ENCODE measurements at regions not wholly inside any gene's neighbourhood (a gene's known extent, or its start where the extent isn't known, plus 50 kb on each side); places are given as distances from the start of the nearest gene placed in this dataset.

GRCh38 chr16:80142281-80142680 is 398.5 kb upstream of the DYNLRB2 start:
- Histone ChIP-seq H4K91ac (ENCODE audit: insufficient read length, low read depth, low read length) (no peak overlapping the region), H2AFZ (ENCODE audit: low read length) (no peak overlapping the region), H3K4me1 (ENCODE audit: insufficient read depth, low read length) (no peaks in the 10 kb centered on the region; the same call in 1 of the 2 replicates), H4K5ac (ENCODE audit: insufficient read length, low read depth, low read length) (no peak overlapping the region), H3K56ac (ENCODE audit: insufficient read length, low read depth, low read length) (no peak overlapping the region), H3K79me2 (ENCODE audit: insufficient read depth, low read length) (no peaks in the 10 kb centered on the region), H3T11ph (ENCODE audit: low read length) (no peak overlapping the region), H3K4ac (ENCODE audit: low read depth, low read length) (no peak overlapping the region), H2BK5ac (ENCODE audit: insufficient read length, low read length) (no peak overlapping the region), H3K4me2 (ENCODE audit: insufficient read depth, insufficient read length, low read length) (no peak overlapping the region), H3K27ac (ENCODE audit: insufficient read length, low read depth, low read length) (no peak overlapping the region), H2AK5ac (ENCODE audit: insufficient read length, low read length) (no peak overlapping the region), H2BK15ac (ENCODE audit: low read depth, low read length) (no peak overlapping the region), H3K79me1 (ENCODE audit: insufficient read depth, low read depth, low read length, poor library complexity, severe bottlenecking) (no peaks in the 10 kb centered on the region), H3K9me3 (ENCODE audit: control insufficient read depth, low read depth, low read length) (peaks cover 5% of the 10 kb centered on the region), H3K14ac (ENCODE audit: insufficient read depth, low read length) (no peak overlapping the region), H3K23ac (ENCODE audit: insufficient read length, low read depth, low read length) (no peak overlapping the region), H2BK20ac (ENCODE audit: low read depth, low read length, poor library complexity, severe bottlenecking) (no peak overlapping the region), H3K18ac (ENCODE audit: insufficient read length, low read depth, low read length) (no peak overlapping the region), H2BK12ac (ENCODE audit: insufficient read length, low read depth, low read length) (no peak overlapping the region), H4K8ac (replicated peaks; ENCODE audit: insufficient read length, low read depth, low read length) (no peak overlapping the region), H2BK120ac (ENCODE audit: low read depth, low read length, poor library complexity, severe bottlenecking) (no peak overlapping the region), H3K9ac (ENCODE audit: extremely low read depth, insufficient read length, low read length) (no peak overlapping the region), H3K27me3 (ENCODE audit: insufficient read depth, low read length) (no peaks in the 10 kb centered on the region), H4K20me1 (ENCODE audit: control insufficient read depth, insufficient read depth, insufficient read length) (no peaks in the 10 kb centered on the region), H3K23me2 (ENCODE audit: insufficient read length, low read depth, low read length, poor library complexity, severe bottlenecking) (no peaks in the 10 kb centered on the region)
- peaks cover 3% of the 10 kb centered on the region for H3K27me3 Mint-ChIP-seq (ENCODE audit: low read depth)
- no CpG with 5 or more reads among the region's 6 CpGs for WGBS (ENCODE audit: extremely low coverage, insufficient read length, low lambda C conversion rate)
- no peak overlapping the region for H3K27ac Mint-ChIP-seq
- H3K4me1 Mint-ChIP-seq = no peaks in the 10 kb centered on the region
- no peak for TF ChIP-seq CTCF (conservative IDR thresholded peaks at IDR 0.05)
- H3K36me3 Mint-ChIP-seq (ENCODE audit: insufficient read depth in 1 of 3, low read depth in 3 of 3) = peaks cover 5 to 8% (median 6%) of the 10 kb centered on the region in 3 experiments
- H3K9me3 Mint-ChIP-seq = peaks cover 32 to 33% of the 10 kb centered on the region in 2 experiments
- no peak overlapping the region for H3K4me3 Mint-ChIP-seq
- no peak for DNase-seq

Data from H9 (cell line).